ENCODE measurements at regions not wholly inside any gene's neighbourhood (a gene's known extent, or its start where the extent isn't known, plus 50 kb on each side); places are given as distances from the start of the nearest gene placed in this dataset.

DNA sequence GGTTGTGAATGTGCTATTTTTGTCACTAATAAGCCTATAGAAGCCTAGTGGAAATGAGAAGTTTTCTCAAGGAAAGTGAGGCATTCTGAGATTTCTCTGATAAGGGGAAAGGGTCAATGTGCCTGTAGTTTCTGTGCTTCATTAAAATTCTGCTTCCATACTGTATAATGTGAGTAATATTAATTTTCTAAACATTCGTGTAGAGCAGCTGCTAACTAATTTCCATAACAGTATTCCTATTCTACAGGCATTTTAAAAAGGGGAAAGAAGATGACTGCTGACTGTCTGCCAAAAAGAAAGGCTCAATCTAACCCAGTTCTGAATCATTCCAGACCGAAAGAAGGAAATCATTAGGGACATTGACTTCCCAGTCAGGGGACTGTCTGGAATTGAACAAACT lies 293.3 kb upstream of the TMPO start:
- Histone ChIP-seq H4K20me1 (ENCODE audit: insufficient read depth) (no peaks in the 10 kb centered on the region), H3K4me3 (ENCODE audit: low read length) (no peak overlapping the region), H3K79me2 (replicated peaks; ENCODE audit: insufficient read depth, low read length) (no peaks in the 10 kb centered on the region), H3K4me2 (ENCODE audit: low read length) (no peak overlapping the region), H3K9me3 (ENCODE audit: low read length) (no peaks in the 10 kb centered on the region), H3K9me2 (ENCODE audit: insufficient read depth, low read length) (no peaks in the 10 kb centered on the region), H3F3A (ENCODE audit: insufficient read depth, low read length, poor library complexity, severe bottlenecking) (no peaks in the 10 kb centered on the region), H3K9ac (ENCODE audit: low read length) (no peak overlapping the region), H3K27ac (ENCODE audit: low read length) (no peak overlapping the region), H3K36me3 (ENCODE audit: insufficient read depth, low read length) (no peaks in the 10 kb centered on the region), H3K27me3 (ENCODE audit: insufficient read depth, low read depth, low read length) (no peaks in the 10 kb centered on the region), H2AFZ (ENCODE audit: low read depth, low read length) (no peak overlapping the region)
- TF ChIP-seq SMC3 (conservative IDR thresholded peaks at IDR 0.05; ENCODE audit: poor library complexity) (no peak), MXI1 (conservative IDR thresholded peaks at IDR 0.05; ENCODE audit: poor library complexity, severe bottlenecking) (no peak), RAD21 (conservative IDR thresholded peaks at IDR 0.05) (no peak), POLR2AphosphoS5 (IDR thresholded peaks at IDR 0.05) (no peak), EP300 (conservative IDR thresholded peaks at IDR 0.05; ENCODE audit: poor library complexity, severe bottlenecking) (no peak), TAF1 (IDR thresholded peaks at IDR 0.05; ENCODE audit: low read depth) (no peak), EZH2 (IDR thresholded peaks at IDR 0.05; ENCODE audit: borderline replicate concordance, insufficient read depth, low read length, poor library complexity, severe bottlenecking) (no peak), CTCF (IDR thresholded peaks at IDR 0.05; ENCODE audit: poor library complexity, severe bottlenecking) (no peak)
- TF ChIP-seq, protein P1, sequence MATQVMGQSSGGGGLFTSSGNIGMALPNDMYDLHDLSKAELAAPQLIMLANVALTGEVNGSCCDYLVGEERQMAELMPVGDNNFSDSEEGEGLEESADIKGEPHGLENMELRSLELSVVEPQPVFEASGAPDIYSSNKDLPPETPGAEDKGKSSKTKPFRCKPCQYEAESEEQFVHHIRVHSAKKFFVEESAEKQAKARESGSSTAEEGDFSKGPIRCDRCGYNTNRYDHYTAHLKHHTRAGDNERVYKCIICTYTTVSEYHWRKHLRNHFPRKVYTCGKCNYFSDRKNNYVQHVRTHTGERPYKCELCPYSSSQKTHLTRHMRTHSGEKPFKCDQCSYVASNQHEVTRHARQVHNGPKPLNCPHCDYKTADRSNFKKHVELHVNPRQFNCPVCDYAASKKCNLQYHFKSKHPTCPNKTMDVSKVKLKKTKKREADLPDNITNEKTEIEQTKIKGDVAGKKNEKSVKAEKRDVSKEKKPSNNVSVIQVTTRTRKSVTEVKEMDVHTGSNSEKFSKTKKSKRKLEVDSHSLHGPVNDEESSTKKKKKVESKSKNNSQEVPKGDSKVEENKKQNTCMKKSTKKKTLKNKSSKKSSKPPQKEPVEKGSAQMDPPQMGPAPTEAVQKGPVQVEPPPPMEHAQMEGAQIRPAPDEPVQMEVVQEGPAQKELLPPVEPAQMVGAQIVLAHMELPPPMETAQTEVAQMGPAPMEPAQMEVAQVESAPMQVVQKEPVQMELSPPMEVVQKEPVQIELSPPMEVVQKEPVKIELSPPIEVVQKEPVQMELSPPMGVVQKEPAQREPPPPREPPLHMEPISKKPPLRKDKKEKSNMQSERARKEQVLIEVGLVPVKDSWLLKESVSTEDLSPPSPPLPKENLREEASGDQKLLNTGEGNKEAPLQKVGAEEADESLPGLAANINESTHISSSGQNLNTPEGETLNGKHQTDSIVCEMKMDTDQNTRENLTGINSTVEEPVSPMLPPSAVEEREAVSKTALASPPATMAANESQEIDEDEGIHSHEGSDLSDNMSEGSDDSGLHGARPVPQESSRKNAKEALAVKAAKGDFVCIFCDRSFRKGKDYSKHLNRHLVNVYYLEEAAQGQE (IDR thresholded peaks at IDR 0.05; ENCODE audit: borderline replicate concordance) = no peak

GRCh38 chr12:98224584-98225221 lies 290.7 kb upstream of the TMPO start:
- Histone ChIP-seq H3F3A (ENCODE audit: insufficient read depth, low read length, poor library complexity, severe bottlenecking) (no peaks in the 10 kb centered on the region), H3K9me3 (ENCODE audit: low read length) (no peaks in the 10 kb centered on the region), H3K9me2 (ENCODE audit: insufficient read depth, low read length) (no peaks in the 10 kb centered on the region), H3K27me3 (ENCODE audit: insufficient read depth, low read depth, low read length) (no peaks in the 10 kb centered on the region), H4K20me1 (ENCODE audit: insufficient read depth) (no peaks in the 10 kb centered on the region), H3K9ac (ENCODE audit: low read length) (no peak overlapping the region), H2AFZ (ENCODE audit: low read depth, low read length) (no peak overlapping the region), H3K27ac (ENCODE audit: low read length) (no peak overlapping the region), H3K79me2 (replicated peaks; ENCODE audit: insufficient read depth, low read length) (no peaks in the 10 kb centered on the region), H3K4me3 (ENCODE audit: low read length) (no peak overlapping the region), H3K36me3 (ENCODE audit: insufficient read depth, low read length) (no peaks in the 10 kb centered on the region), H3K4me2 (ENCODE audit: low read length) (no peak overlapping the region)
- TF ChIP-seq MXI1 (conservative IDR thresholded peaks at IDR 0.05; ENCODE audit: poor library complexity, severe bottlenecking) (no peak), RAD21 (conservative IDR thresholded peaks at IDR 0.05) (no peak), EP300 (conservative IDR thresholded peaks at IDR 0.05; ENCODE audit: poor library complexity, severe bottlenecking) (no peak), TAF1 (IDR thresholded peaks at IDR 0.05; ENCODE audit: low read depth) (no peak)

Data from neural cell (in vitro differentiated cells).